Endothelial cell of umbilical vein (primary cell): ENCODE measurements at regions not wholly inside any gene's neighbourhood (a gene's known extent, or its start where the extent isn't known, plus 50 kb on each side); places are given as distances from the start of the nearest gene placed in this dataset.

ENCODE experiments used
- BruUV-seq: library from RNA; stranded (reverse); fragments of 400-500 nt; replicated peaks from 2 replicates; lab custom pipeline; 2021; lab: Mats Ljungman, UMichigan
- CTCF ChIA-PET: fragments of 300-600, 350-600 bp; sonication (Branson Sonifier 250); formaldehyde crosslinking; loops from one replicate; lab custom pipeline; 2021; ENCODE audit warnings: antibody characterized with exemption, inconsistent platforms; lab: Charles Lee
- POLR2A ChIA-PET: fragments of 300-600, 350-600 bp; sonication (Branson Sonifier 250); formaldehyde crosslinking; loops from one replicate; lab custom pipeline; 2021; ENCODE audit warnings: antibody characterized with exemption, inconsistent platforms; lab: Charles Lee
- DNase-seq: peaks from one replicate; pipeline ENCODE4 v3.0.0-alpha.2; 2011; ENCODE audit warnings: low read depth, low spot score
- FAIRE-seq: peaks from 2 replicates; lab custom pipeline; 2011; peaks lifted over from hg19 to GRCh38; lab: Jason Lieb, UNC
- H2AFZ ChIP-seq: 2 replicates; pipeline ENCODE4 v1.6.0; 2012; ENCODE audit warnings: low read depth, low read length, control low read depth, inconsistent platforms
- H3K27ac ChIP-seq: 2 replicates; pipeline ENCODE4 v1.5.1; 2011; ENCODE audit warnings: low read depth, mild to moderate bottlenecking, control low read depth, low read length, moderate library complexity; ENCODE audit not compliant: insufficient read depth
- H3K27me3 ChIP-seq, 2 experiments: 2 replicates each; pipeline versions ENCODE4 v1.6.0 to v1.6.1; 2011; ENCODE audit warnings: low read length in 2 of 2, mixed read lengths in 1 of 2; ENCODE audit not compliant: control insufficient read depth in 2 of 2, insufficient read depth in 2 of 2
- H3K36me3 ChIP-seq, 2 experiments: 2 replicates in 1 of 2; 3 replicates in 1 of 2; pipeline ENCODE4 v1.5.1; 2011; ENCODE audit warnings: low read length in 2 of 2, mild to moderate bottlenecking in 1 of 2, moderate library complexity in 1 of 2; ENCODE audit not compliant: control insufficient read depth in 2 of 2, insufficient read depth in 2 of 2; ENCODE audit errors: extremely low read depth in 1 of 2
- H3K4me1 ChIP-seq: 3 replicates; pipeline ENCODE4 v1.5.1; 2011; ENCODE audit warnings: mild to moderate bottlenecking, low read length; ENCODE audit not compliant: control insufficient read depth, insufficient read depth; ENCODE audit errors: extremely low read depth
- H3K4me2 ChIP-seq: 2 replicates; pipeline ENCODE4 v1.6.1; 2011; ENCODE audit warnings: low read length, control low read depth, mixed read lengths; ENCODE audit not compliant: insufficient read depth
- H3K4me3 ChIP-seq, 3 experiments: fragments of 200-600 bp in 1 of 3; sonication (generic), shearing (Covaris generic) in 1 of 3; replicated peaks in 1 of 3; 2 replicates each; pipeline ENCODE4 v1.5.1; 2011 to 2016; ENCODE audit warnings: control low read depth in 3 of 3, low read length in 3 of 3, mild to moderate bottlenecking in 2 of 3, inconsistent platforms in 1 of 3, low read depth in 1 of 3, moderate library complexity in 1 of 3; ENCODE audit not compliant: insufficient read depth in 1 of 3
- H3K79me2 ChIP-seq: 2 replicates; pipeline ENCODE4 v1.6.0; 2012; ENCODE audit warnings: low read length, inconsistent platforms; ENCODE audit not compliant: control insufficient read depth, insufficient read depth
- H3K9ac ChIP-seq: replicated peaks from 2 replicates; pipeline ENCODE3; 2011; ENCODE audit warnings: low read length, control low read depth; ENCODE audit not compliant: insufficient read depth; ENCODE audit errors: extremely low read depth
- H3K9me1 ChIP-seq: replicated peaks from 3 replicates; pipeline ENCODE4 v1.6.0; 2011; ENCODE audit warnings: mild to moderate bottlenecking, low read length; ENCODE audit not compliant: control insufficient read depth, insufficient read depth; ENCODE audit errors: extremely low read depth
- H3K9me3 ChIP-seq: replicated peaks from 2 replicates; pipeline ENCODE4 v1.5.1; 2012; ENCODE audit warnings: low read length, inconsistent platforms; ENCODE audit not compliant: control insufficient read depth, insufficient read depth
- H4K20me1 ChIP-seq: replicated peaks from 2 replicates; pipeline ENCODE3; 2011; ENCODE audit warnings: mild to moderate bottlenecking, low read length; ENCODE audit not compliant: control insufficient read depth, insufficient read depth; ENCODE audit errors: extremely low read depth
- CTCF ChIP-seq, 2 donors: IDR thresholded peaks; 1 replicate in 1 of 2; 2 replicates in 1 of 2; pipeline ENCODE4 v1.5.1; 2011; ENCODE audit warnings: low read length in 2 of 2, mild to moderate bottlenecking in 2 of 2, moderate library complexity in 2 of 2, control low read depth in 1 of 2, inconsistent platforms in 1 of 2, low read depth in 1 of 2; ENCODE audit not compliant: insufficient read depth in 1 of 2; ENCODE audit errors: extremely low read depth in 1 of 2
- EZH2 ChIP-seq: IDR thresholded peaks from 2 replicates; pipeline ENCODE4 v1.6.1; 2012; ENCODE audit warnings: borderline replicate concordance, low read depth, mild to moderate bottlenecking, moderate library complexity, low read length, inconsistent platforms; ENCODE audit not compliant: severe bottlenecking
- FOS ChIP-seq: IDR thresholded peaks from 2 replicates; pipeline ENCODE4 v1.6.1; 2011; ENCODE audit warnings: mild to moderate bottlenecking, low read length, moderate library complexity, borderline replicate concordance; ENCODE audit not compliant: insufficient read depth
- GATA2 ChIP-seq: IDR thresholded peaks from 2 replicates; pipeline ENCODE4 v1.7.0; 2011; ENCODE audit warnings: low read depth, mild to moderate bottlenecking, moderate library complexity, mixed read lengths, low read length; ENCODE audit not compliant: insufficient read length, insufficient read depth
- JUN ChIP-seq: IDR thresholded peaks from 2 replicates; pipeline ENCODE4 v1.6.1; 2011; ENCODE audit warnings: borderline replicate concordance, low read depth; ENCODE audit not compliant: insufficient read length, insufficient read depth
- MAX ChIP-seq: IDR thresholded peaks from 2 replicates; pipeline ENCODE4 v1.6.1; 2011; ENCODE audit not compliant: insufficient read depth, insufficient read length
- MYC ChIP-seq: IDR thresholded peaks from one replicate; pipeline ENCODE4 v1.6.1; 2011; ENCODE audit warnings: mild to moderate bottlenecking, low read depth, low read length
- POLR2A ChIP-seq: IDR thresholded peaks from 2 replicates; pipeline ENCODE4 v1.6.1; 2012; ENCODE audit warnings: low read depth, mild to moderate bottlenecking, control low read depth, low read length
- POLR2AphosphoS5 ChIP-seq: IDR thresholded peaks from 2 replicates; pipeline ENCODE4 v1.6.1; 2012; ENCODE audit warnings: low read depth, mild to moderate bottlenecking, control low read depth, low read length, moderate library complexity; ENCODE audit not compliant: insufficient read depth
- dilution Hi-C: fragments of 300-500 bp; cut with MboI; formaldehyde crosslinking; loops from one replicate; pipeline ENCODE4 v1.15.0; 2019; ENCODE audit warnings: low sequenced_read_pairs; ENCODE audit not compliant: extremely low pct_ligation_motif_present
- intact Hi-C: fragments of 100-400 bp; cut with micrococcal nuclease; formaldehyde crosslinking; loops from one replicate; pipeline ENCODE4 v1.10.0; 2022

- H3K9me1 ChIP-seq, result no peaks in the 10 kb centered on the region
- no peaks in the 10 kb centered on the region for H4K20me1 ChIP-seq
- no peak overlapping the region for H3K4me2 ChIP-seq
- H3K27ac ChIP-seq, result no peak overlapping the region
- no peak overlapping the region for H2AFZ ChIP-seq
- FAIRE-seq (no peak), DNase-seq (no peak)
- H3K27me3 ChIP-seq, result no peaks in the 10 kb centered on the region
- H3K9ac ChIP-seq, result no peak overlapping the region
- intact Hi-C loops, result loop anchor here (5.0 kb wide), 1 partner anchor 373 kb away; the partner anchor contains the start of gene ZEB2
- no peaks in the 10 kb centered on the region for H3K9me3 ChIP-seq
- peaks cover 3% of the 10 kb centered on the region for H3K4me1 ChIP-seq
- TF ChIP-seq CTCF (IDR thresholded peaks at IDR 0.05; ENCODE audit: extremely low read depth in 1 of 2, insufficient read depth in 1 of 2, low read depth in 1 of 2, low read length in 2 of 2) (no peak), POLR2AphosphoS5 (no peak), JUN (no peak), MAX (no peak), FOS (no peak), GATA2 (no peak), POLR2A (no peak), MYC (no peak), EZH2 (no peak)
- H3K36me3 ChIP-seq, result no peaks in the 10 kb centered on the region
- no TSS peak for BruUV-seq
- no peaks in the 10 kb centered on the region for H3K79me2 ChIP-seq
- no peak overlapping the region for H3K4me3 ChIP-seq
- ChIA-PET CTCF (no interaction called here), POLR2A (no interaction called here)
- dilution Hi-C loops, result no loop called here
Observed at GRCh38 chr2:144894612-144895599, 375.0 kb upstream of the ZEB2 start.
